ENCODE measurements at regions not wholly inside any gene's neighbourhood (a gene's known extent, or its start where the extent isn't known, plus 50 kb on each side); places are given as distances from the start of the nearest gene placed in this dataset.

DNA sequence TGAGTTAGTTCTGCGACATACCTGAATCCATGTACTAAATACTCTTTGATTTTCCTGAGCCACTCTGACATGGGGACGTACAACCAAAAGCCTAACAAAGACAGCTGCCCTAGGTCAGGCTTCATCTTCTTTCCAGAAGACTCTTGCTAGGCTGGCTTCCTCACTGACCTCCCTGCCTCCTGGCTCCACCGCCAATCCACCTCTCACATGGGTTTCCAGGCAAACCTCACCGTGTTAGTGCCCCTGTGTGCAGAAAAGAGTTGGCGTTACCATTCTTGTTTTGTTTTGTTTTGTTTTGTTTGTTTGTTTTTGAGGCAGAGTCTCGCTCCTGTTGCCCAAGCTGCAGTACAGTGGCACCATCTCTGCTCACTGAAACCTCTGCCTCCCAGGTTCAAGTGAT lies 135.3 kb downstream of the WSCD1 start:
- Histone ChIP-seq H3K36me3 (ENCODE audit: control insufficient read depth, insufficient read depth, low read length) (no peaks in the 10 kb centered on the region), H3K27me3 (ENCODE audit: control insufficient read depth, insufficient read depth, low read length) (no peaks in the 10 kb centered on the region; the same call in none of the 2 replicates), H3K4me3 (ENCODE audit: low read depth, low read length) (no peak overlapping the region)
- no peak for TF ChIP-seq CTCF (IDR thresholded peaks at IDR 0.05; ENCODE audit: insufficient read depth, low read depth, low read length)
- ChIA-PET POLR2A (no interaction called here), CTCF (no interaction called here)
- DNase-seq (ENCODE audit: low read depth) = no peak

DNA sequence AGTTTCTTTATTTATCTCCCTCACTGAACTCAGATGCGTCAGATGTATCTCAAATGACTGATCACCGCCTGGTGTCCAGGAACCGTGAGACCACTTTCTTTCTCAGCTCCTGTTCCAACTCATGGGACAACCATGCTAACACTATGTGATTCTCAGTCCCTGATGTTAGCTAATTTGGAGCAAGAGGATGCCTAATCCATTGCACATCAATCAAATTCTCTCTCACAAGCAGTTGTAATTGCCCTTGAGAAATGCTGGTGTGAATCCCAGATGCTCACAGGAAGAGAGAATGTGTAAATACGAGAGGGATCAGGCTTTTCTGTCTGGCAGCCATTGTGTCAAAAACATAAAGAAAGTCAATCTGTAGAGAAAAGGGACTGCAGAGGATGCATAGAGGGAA lies 134.9 kb downstream of the WSCD1 start:
- TF ChIP-seq CTCF (IDR thresholded peaks at IDR 0.05; ENCODE audit: insufficient read depth, low read depth, low read length) = no peak
- POLR2A ChIA-PET = no interaction called here
- CTCF ChIA-PET = no interaction called here
- Histone ChIP-seq H3K4me3 (ENCODE audit: low read depth, low read length) (no peak overlapping the region), H3K27me3 (ENCODE audit: control insufficient read depth, insufficient read depth, low read length) (no peaks in the 10 kb centered on the region; the same call in 1 of the 2 replicates), H3K36me3 (ENCODE audit: control insufficient read depth, insufficient read depth, low read length) (no peaks in the 10 kb centered on the region)
- DNase-seq (ENCODE audit: low read depth) = no peak

DNA sequence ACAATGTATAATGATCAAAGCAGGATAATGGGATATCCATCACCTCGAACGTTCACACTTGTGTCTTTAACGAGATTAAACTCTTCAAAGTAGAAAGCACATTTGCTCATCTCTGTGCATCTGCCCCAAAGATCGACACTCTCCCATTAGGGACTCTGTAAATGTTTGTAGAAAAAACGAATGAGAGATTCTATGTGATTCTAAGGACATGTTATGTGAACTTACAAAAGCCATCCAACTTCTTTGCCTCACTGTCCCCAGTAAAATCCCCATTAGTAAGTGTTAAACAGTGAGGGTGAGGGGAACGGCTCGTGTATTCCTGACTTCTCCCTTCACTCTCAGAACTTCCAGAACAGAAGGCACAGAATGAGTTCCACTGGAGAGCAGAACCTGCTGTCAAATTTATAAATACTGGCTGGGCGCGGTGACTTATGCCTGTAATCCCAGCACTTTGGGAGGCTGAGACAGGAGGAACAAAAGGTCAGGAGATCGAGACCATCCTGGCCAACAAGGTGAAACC lies 134.1 kb downstream of the WSCD1 start:
- Histone ChIP-seq H3K4me3 (ENCODE audit: low read depth, low read length) (no peak overlapping the region), H3K27me3 (ENCODE audit: control insufficient read depth, insufficient read depth, low read length) (no peaks in the 10 kb centered on the region; the same call in 1 of the 2 replicates), H3K36me3 (ENCODE audit: control insufficient read depth, insufficient read depth, low read length) (no peaks in the 10 kb centered on the region)
- TF ChIP-seq CTCF (IDR thresholded peaks at IDR 0.05; ENCODE audit: insufficient read depth, low read depth, low read length) = no peak
- ChIA-PET POLR2A (no interaction called here), CTCF (no interaction called here)
- DNase-seq (ENCODE audit: low read depth) = no peak

DNA sequence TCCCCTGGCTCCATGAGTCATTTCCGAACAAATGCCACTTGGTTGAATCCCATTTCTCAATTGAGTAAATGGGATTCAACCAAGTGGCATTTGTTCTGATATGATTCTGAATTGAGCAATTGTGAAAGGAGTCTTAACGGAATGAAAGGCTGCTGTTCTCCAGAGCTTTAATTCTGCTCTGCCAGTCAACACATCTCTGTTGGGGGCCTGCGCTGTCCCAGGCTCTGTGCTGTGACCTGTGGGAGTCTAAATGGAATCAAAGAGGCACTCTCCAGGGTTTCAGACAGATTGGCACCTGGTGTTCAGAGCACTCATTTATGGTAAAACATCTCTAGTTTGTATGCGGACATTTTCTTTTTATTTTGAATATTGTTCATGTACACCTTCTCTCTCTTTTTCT lies 126.2 kb downstream of the WSCD1 start:
- TF ChIP-seq CTCF (IDR thresholded peaks at IDR 0.05; ENCODE audit: insufficient read depth, low read depth, low read length) = no peak
- ChIA-PET POLR2A (no interaction called here), CTCF (no interaction called here)
- Histone ChIP-seq H3K4me3 (ENCODE audit: low read depth, low read length) (no peak overlapping the region), H3K27me3 (ENCODE audit: control insufficient read depth, insufficient read depth, low read length) (no peaks in the 10 kb centered on the region), H3K36me3 (ENCODE audit: control insufficient read depth, insufficient read depth, low read length) (no peaks in the 10 kb centered on the region)
- DNase-seq (ENCODE audit: low read depth) = no peak

GRCh38 chr17:6195123-6195522 lies 124.9 kb downstream of the WSCD1 start:
- POLR2A ChIA-PET = no interaction called here
- DNase-seq (ENCODE audit: low read depth) = no peak
- H3K36me3 ChIP-seq (ENCODE audit: control insufficient read depth, insufficient read depth, low read length) = no peaks in the 10 kb centered on the region
- no peak for TF ChIP-seq CTCF (IDR thresholded peaks at IDR 0.05; ENCODE audit: insufficient read depth, low read depth, low read length)
- no peak overlapping the region for H3K4me3 ChIP-seq (ENCODE audit: low read depth, low read length)
- no peaks in the 10 kb centered on the region for H3K27me3 ChIP-seq (ENCODE audit: control insufficient read depth, insufficient read depth, low read length)
- CTCF ChIA-PET = no interaction called here

Measured in BJ (cell line).